Stimulated activated CD8-positive, alpha-beta memory T cell treated with anti-CD3 and anti-CD28 coated beads, Interleukin-12 subunit alpha, Interleukin-12 subunit beta, amount 100 ng/mL, for 4 hours (primary cell): ENCODE measurements at regions not wholly inside any gene's neighbourhood (a gene's known extent, or its start where the extent isn't known, plus 50 kb on each side); places are given as distances from the start of the nearest gene placed in this dataset.

Experiments
- DNase-seq: peaks from one replicate; pipeline ENCODE4 v3.0.0-alpha.2; 2020; ENCODE audit warnings: low read depth

- no peak for DNase-seq
Measured at GRCh38 chr17:34143430-34143829, 111.7 kb upstream of the CCL2 start.

DNA sequence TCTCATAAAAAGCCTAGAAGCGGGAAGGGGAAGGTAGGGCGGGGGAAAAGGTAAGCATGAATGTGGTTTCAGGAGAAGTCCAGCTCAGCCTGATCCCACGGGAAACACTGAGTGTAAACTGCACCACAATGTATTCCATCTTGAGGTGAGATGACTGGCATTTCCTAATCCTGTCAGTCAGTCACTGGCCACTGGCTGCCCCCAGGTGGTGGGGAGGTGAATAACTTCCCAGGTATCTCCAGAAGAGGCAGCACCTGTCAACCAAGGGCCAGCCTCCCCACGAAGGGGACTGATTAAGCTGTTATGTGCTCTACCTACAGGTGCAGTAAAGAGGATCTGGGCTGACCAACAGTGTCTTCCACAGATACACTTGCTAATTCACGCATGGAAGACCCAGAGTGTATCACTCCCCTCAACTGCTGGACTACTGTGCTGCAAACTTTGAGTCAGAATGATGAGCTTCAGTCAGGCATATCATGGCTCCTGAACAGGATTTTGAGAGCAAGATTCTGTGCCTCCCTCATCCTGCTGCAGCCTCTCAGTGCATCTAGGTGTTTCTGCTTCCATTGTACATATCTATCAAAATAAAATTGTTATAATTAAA lies 108.5 kb upstream of the CCL2 start:
- DNase-seq, result no peak

DNA sequence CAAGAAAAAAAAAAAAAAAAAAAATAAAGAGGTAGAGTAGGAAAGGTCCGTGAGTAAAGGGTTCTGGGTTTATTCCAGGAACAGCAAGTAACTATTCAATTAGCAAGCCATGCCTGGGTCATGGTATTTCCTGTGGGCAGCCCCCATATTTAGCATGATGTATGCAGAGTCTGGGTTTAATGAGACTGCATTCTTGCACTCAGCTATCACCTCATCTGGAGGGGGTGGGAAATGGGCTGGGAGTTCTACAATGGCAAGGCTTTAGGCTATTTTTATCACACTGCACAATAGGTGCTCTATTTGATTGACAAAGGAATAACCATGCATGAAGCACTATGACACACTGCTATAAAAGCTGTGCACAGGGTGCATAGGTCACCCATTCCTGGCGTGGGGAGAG lies 104.0 kb upstream of the CCL2 start:
- DNase-seq, result no peak

DNA sequence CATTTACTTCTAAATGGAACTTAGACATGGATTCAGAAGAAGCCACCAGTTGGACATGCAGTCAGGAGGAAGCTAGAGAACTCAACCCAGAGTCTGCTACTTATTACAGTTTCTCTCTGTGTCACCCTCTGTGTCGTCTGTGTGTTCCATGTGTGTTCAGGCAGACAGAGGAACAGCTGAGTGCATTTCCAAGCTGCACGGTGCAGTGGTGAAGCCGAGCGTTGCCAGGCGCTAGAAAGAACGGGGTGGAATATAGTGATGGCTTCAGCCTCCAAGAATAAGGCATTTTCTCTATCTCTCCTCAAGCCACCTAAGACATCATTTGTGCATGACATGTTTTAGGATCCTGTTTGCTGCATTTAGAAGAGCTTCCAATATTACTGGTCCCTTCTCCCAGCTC lies 101.1 kb upstream of the CCL2 start:
- DNase-seq, result no peak

DNA sequence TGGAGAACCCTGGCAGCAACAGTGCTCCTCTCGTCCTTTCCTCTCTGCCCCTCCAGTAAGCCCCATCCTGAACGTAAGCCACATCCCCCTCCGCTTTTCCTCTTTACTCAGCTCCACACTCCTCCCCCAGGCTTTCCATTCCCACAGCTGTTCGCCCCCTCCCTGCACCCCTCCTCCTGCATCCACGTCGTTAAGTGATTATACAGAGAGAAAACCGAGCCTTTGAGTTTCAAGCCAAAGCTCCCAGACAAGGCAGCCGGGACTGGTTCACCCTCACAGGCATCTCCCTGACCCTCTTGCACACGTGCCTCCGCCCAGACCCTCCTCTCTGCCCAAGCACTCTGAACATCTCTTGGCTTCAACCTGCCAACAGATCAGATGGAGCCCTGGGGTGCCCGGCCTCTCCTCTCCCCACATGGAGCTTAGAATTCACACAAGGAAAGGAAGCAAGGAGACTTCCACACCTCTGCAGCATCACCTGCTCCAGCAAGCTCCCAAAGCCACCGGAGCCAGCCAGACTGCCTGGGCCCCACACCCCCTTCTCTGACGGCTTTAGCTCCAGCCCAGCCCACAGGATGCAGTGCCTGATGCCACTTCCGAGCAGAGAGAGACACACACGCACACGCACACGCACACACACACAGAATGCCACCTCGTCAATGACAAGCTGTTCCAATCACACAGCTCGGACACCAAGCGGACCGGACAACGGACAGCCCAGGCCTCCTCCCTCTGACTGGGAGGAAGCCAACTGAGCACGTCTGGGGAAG lies 99.9 kb upstream of the CCL2 start:
- no peak for DNase-seq

DNA sequence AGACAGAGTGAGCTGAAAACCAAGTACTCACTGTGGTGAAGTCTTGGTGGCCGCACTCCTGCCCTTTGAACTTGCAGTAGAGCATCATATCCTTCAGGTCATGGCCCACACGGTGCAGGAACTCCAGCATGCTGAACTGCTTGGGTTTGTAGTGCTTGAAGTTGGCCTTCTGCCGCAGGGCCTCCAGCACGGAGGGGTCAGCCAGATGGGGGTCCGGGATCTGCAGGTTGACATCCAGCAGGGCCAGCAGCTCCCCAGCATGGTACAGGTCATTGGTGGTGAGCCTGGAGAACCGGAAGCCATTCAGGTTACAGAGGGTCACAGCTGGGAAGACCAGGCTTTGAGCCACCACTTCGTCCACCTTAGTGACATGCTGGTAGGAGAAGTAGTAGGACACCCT lies 99.1 kb upstream of the CCL2 start:
- DNase-seq, result no peak

DNA sequence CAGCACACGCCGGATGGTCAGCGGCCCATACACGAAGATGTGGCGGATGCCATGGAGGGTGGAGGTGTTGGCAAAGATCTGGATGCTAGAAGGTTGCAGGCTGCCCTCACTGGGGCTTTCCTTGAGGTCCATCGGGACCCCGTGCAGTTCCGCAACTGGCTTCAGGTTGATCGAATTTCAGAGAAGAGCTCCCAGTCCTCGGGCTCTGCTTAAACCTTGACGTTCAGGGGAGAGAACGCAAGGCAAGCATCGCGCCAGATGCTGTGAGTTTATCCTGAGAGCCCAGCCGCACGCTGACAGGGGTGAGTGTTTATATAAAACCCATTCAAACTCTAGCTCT lies 98.7 kb upstream of the CCL2 start:
- DNase-seq, result no peak

DNA sequence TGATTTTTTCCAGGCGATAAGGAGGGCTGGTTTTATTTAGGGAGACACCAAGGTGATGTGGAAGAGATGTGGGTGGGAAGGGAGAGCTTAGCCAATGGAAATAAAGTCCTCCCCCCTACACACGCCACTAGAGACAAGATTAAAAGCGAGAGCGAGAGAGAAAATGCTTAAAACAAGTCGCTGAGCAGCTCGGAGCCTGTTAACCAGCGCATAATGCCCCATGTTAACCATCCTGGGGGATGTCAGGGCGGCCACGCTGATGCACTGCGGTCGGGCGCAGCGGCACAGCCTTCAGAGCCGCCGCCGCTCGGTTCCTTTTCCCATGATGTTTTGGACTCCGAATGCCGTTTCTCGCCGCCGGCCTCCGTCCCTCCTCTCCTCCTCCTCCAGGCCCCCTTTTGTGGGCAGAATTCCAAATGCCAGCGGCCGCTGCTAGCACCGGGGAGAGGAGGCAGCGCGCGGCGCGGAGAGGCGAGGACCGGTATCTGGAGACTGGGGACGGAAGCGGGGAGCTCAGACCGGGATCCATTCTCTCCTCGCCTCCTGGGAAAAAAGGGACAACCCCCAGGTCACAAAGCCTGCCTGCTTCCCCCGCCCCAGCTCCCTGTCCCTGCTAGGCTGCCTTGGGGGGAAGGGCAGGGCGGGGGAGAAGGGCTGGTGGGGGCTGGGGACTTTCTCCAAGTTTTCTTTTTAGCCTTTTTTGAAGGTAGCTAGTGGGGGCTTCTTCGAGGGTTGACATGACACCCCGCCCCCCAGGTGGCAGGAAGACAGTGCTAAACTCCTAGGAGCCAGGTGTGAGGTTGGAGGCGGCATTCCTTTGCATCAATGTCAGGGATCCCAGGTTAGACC lies 98.1 kb upstream of the CCL2 start:
- no peak for DNase-seq

DNA sequence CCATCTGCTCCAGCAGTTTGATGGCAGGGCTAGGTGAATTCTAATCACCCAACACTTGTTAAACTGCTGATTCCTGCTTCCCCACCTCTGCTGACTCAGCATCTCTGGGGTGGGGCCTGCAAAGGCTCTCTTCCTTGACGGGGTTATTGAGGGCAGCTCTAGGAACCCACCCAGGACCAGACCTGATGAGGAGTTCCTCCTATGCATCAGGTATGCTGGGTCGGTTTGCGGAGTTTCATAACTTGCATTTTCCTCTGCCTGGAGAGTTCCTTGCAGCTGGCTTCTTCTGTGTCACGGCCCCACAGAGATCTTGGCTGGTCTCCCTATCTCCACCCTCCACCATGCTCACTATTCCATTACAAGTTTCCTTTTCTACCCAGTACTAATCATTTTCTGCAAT lies 93.4 kb upstream of the CCL2 start:
- no peak for DNase-seq

- no peak for DNase-seq
Measured at GRCh38 chr17:34163123-34163522, 92.0 kb upstream of the CCL2 start.

- DNase-seq, result no peak
Measured at GRCh38 chr17:34163646-34164045, 91.4 kb upstream of the CCL2 start.

DNA sequence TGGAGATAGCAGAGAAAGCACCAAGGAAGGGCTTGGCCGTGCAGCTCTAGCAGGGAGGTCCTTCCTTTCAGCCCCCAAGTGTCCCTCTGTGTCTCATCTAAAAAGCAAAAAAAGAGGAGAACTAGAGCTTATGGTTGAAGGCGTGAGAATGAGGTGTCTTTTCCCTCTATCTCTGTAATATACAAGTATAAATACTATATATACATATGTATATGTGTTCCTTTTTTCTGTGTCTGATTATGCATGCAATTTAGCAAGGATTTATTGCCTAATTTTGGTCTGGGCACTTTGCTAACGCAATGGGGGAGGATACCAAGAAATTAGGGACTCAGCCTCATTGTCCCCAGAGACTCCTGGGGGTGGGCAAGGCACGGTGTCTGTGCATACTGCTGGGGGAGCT lies 90.2 kb upstream of the CCL2 start:
- DNase-seq, result no peak

- DNase-seq, result no peak
Measured at GRCh38 chr17:34166352-34166751, 88.7 kb upstream of the CCL2 start.

DNA sequence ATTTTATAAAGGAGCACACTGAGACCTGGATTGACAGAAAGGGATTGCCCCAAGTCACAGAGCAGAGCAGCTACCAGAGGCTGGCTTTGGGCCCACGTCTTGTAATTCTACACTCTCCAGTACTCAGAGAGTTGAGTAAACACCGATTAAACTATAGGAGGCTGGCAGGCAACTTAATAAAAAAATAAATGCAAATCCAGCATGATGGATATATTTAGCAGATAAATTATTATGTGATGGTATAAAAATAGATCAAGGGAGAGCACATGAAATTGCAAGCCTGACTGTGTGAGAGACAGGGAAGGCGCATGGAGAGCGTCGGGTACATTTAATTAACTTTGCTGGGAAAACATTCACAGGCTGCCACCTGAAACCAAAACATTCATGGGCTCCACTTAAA lies 87.7 kb upstream of the CCL2 start:
- DNase-seq, result no peak

DNA sequence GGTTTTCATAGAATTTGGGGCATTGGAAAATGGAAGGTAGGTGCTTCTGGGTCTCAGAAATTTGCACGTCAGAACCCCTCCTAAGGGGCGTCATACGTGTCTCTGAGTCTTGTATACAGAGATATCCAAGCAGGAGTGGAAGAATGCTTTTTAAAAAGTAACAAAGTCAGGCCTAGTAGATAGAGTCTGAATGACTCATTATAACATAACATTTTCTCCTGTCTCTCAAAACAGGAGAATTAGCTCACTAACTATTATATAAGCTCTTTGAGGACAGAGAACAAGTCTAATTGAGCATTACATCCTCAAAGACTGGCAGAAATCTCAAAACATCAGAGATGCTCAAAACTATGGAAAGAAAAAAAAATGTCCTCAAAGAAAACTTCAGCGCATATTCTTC lies 86.1 kb upstream of the CCL2 start:
- DNase-seq, result no peak

DNA sequence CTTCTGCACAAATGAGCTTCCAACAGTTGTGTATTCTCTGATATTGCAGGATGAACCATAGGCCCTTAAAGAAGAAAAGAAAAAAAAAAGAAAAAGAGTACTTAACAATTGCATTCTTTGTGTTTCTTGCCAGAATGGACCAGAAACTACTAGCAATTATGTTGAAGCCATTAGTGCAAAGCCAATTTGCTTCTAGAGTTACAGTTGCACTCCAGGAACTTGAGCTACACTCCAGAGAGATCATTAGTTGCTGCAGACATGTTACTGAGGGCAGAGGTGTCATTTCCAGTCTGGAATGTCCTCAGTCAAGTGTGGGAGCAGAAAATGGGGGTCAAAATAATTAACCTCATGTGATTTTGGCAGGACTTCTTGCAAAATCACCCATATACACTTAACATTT lies 85.6 kb upstream of the CCL2 start:
- DNase-seq, result no peak

GRCh38 chr17:34171245-34171818 lies 83.8 kb upstream of the CCL2 start:
- DNase-seq, result peak; percentile 7

DNA sequence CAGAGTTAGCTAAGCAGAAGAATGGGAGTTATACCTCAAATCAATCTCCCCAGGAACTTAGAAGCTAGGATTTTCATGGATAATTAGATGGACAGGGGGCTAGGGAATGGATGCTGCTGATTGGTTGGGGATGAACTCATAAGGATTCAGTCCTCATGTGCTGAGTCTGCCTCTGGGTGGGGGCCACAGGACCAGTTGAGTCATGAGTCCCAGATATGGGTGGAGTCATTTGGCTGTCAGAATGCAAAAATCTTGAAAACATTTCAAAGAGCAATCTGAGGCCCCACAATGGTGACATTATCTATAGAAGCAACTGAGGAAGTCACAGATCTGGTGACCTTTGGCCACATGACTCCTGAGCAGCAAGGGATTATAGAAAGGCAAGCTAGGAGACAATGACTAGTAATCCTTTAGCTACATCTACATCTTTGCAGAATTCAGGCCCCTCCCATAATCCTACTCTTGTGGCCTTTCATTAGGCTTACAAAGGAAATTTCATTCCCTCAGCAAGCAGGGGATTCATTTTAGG lies 82.6 kb upstream of the CCL2 start:
- no peak for DNase-seq

GRCh38 chr17:34173241-34173640 lies 81.8 kb upstream of the CCL2 start:
- DNase-seq, result no peak

GRCh38 chr17:34174496-34174895 lies 80.6 kb upstream of the CCL2 start:
- no peak for DNase-seq

DNA sequence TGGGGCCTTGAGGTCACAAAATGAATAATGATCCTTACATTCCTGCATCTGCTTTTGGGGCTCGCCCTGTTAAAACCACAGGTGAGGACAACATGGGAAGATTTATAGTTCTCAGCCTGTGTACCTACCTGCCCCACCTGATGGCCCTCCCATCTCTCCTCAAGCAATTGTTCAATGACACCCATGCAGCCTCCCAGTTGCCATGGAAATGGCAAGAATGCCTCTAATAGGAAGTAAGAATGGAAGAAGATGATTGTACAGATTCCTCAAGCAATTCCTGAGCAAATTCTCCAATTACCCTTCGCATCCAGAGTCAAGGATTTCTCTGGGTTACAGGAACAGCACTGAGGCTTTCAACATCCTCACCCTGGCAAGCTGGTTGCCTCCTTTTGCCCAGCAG lies 78.6 kb upstream of the CCL2 start:
- DNase-seq, result no peak

GRCh38 chr17:34177642-34178041 lies 77.4 kb upstream of the CCL2 start:
- DNase-seq, result no peak

DNA sequence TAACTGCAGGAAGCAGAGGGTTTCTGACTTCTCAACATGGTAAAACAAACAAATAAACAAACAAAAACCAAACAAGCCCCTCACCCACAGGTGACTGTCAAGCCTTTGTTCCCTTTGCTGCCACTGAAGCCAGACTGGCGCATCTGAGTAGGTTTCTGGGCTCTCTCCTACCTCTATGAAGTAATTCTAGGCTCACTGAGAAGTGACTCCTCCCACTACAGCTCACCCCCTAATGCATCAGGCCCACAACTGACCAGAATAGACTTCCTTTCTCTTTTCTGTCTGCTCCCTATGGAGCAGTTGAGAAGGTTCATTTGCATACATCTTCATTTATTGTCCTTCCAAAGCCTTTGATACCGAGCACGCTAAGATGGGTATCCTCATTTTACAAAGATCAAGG lies 77.0 kb upstream of the CCL2 start:
- DNase-seq, result no peak
